NCI-H1436 (cell line): ENCODE measurements at regions not wholly inside any gene's neighbourhood (a gene's known extent, or its start where the extent isn't known, plus 50 kb on each side); places are given as distances from the start of the nearest gene placed in this dataset.

Experiments used
- DNase-seq: peaks from one replicate; lab custom pipeline; 2025; lab: John Stamatoyannopoulos, UW

- DNase-seq: no peak
Measured at GRCh38 chr4:135225551-135225950, 1024.0 kb upstream of the PABPC4L start.

DNA sequence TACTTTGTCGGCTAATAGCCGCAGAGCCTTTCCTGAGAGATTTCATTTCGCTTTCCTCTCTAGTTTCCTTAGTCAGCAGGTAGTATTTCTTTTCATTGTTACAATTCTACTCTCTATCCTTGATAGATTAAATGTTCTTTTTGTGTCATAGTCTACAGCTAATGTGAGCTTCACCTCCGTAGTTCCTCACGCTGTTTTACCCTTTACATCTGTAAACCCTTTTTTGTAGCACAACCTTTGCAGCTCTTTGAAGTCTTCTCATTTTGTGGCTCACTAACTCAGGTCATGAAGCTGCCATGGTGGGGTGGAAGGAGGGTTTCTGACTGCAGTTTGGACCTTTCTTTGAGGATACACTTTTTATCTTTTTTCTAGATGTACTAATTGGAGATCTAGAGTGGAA lies 1008.8 kb upstream of the PABPC4L start:
- no peak for DNase-seq

DNA sequence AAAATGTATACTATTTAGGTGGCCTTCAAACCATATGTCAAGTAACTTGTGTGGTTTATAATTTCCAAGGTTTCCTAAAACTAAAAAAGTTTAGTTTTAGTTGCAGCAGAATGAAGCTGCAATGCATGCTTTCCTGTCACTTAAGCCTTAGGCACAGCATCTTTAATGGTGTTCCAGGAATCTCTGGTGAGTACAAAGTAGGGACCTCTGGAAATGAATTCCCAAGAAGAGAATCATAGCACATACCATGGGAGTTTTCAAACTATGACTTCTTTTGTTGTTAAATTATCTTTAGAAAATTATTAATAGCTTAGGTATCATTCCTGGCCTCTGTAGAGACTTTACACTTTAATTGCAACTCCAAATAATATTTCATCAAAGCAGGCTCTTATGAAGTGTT lies 1005.9 kb upstream of the PABPC4L start:
- no peak for DNase-seq

GRCh38 chr4:135204311-135204710 lies 1002.7 kb upstream of the PABPC4L start:
- no peak for DNase-seq

DNA sequence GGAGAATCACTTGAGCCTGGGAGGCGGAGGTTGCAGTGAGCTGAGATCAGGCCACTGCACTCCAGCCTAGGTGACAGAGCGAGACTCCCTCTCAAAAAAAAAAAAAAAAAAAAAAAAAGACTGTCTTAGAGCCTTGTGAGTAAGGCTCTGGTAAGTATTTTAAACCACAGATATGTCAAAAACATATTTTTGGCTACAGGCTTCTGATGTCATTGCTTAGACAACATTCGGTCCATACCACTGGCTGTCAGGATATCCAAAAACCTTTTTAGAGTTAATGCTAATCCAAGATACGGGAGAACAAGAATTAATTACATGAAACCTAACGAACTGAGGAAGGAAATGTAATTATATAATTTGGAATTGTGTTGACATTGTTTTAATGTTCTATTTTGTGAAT lies 999.5 kb upstream of the PABPC4L start:
- no peak for DNase-seq

- DNase-seq: no peak
Measured at GRCh38 chr4:135197641-135198040, 996.1 kb upstream of the PABPC4L start.

GRCh38 chr4:135194477-135194876 lies 992.9 kb upstream of the PABPC4L start:
- DNase-seq: no peak

DNA sequence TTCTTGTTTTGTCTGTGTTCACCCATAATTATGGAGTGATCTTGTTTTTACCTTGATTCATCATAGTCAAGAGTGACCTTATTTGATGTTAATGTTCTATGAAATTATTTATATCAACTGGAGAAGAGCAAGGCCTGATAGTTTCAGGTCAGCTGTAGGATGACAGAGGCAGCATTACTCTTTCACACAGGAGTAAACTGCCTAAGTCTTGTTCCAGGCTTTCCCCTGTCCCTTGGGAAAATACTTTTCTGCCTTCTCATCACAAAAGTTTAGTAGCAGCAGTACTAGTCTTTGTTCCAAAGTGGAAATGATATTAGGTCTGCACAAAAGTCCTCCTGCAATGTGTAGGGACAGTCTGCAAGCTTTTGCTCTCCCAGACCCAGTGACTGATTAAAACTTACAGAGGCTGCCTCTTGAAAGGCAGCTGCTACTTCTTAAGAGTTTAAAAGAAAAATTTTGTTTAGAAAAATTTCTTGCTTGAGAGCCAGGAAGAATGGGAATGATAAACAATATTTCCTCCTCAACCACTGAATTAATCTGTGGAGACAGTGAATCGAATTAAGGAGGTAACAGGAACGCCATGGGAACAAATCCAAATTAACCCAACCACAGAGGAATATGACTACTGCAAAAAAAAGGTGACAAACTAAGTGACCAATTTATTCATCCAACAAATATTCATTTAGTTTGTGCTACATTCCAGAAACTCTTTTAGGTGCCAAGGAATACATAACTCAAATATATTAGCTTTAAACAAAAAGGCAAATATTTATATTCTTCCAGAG lies 991.4 kb upstream of the PABPC4L start:
- no peak for DNase-seq

GRCh38 chr4:135191596-135191995 lies 990.0 kb upstream of the PABPC4L start:
- no peak for DNase-seq

DNA sequence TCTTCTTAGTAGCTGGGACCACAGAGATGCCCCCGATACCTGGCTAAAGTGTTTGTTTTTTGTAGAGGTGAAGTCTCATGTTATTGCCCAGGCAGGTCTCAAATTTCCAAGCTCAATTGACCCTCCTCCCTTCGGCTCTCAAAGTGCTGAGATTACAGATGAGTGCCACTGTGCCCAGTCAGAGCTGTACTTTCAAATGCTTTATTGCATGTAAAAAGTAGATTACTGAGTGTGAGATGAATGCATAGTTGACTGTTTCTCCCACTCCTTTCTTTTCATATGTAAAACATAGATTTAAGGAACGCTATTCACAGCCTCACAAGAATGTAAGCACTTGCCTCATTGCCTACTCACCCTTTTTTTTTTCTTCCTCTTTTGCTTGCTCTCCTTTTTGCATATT lies 984.4 kb upstream of the PABPC4L start:
- no peak for DNase-seq

DNA sequence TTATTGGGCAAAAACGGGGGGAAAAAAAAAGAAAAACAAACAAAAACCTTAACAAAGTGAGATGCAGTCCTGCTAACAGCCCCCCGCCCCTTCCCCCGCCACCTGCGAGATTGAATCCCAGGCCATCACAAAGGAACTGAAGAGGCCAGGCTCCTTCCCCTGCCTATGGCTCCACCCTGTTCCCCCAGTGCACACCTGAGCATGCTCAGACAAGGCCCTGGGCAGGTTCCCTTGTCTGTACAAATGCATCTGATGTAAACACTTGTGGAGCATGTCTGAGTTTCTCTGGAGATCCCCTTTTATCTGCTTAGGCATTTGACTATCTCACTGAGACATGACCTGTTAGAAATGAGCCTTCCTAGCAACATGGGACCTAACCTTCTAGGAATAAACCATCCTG lies 983.7 kb upstream of the PABPC4L start:
- no peak for DNase-seq

DNA sequence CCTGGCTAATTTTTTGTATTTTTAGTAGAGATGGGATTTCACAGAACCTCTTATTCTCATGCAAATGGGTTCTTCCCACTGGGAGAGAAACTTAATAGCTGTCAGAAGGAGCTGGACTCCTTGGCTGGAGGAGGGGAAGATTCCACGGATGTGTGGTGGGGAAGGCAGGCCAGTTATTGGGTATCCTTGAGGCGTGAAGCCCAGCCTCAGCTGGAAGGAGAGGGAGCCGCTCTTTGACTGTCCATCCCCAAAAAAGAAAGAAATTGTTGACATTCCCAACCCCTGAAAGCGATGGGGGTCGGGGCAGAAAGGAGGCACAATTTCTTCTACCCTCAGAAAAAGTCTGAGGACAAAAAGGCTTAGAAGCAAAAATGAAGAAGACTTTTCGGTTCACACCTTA lies 983.1 kb upstream of the PABPC4L start:
- no peak for DNase-seq

GRCh38 chr4:135177321-135177720 lies 975.7 kb upstream of the PABPC4L start:
- no peak for DNase-seq

DNA sequence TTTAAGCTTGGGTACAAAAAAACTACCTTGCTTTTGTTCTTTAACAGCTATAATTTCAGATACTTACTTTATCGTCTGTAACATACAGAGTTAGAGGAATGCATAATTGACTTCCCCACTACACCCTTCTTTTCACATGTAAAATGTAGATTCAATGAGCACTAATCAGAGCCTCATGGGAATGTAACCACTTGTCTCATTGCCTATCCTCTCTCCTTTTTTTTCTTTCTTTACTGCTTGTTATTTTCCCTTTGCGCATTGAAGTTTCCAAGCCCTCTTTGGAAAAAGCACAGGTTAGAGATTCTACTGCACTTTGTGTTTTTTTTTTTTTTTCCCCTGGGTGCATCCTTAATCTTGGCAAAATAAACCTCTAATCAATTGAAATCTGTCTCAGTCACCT lies 965.1 kb upstream of the PABPC4L start:
- no peak for DNase-seq

GRCh38 chr4:135164601-135165000 lies 963.0 kb upstream of the PABPC4L start:
- DNase-seq: no peak

DNA sequence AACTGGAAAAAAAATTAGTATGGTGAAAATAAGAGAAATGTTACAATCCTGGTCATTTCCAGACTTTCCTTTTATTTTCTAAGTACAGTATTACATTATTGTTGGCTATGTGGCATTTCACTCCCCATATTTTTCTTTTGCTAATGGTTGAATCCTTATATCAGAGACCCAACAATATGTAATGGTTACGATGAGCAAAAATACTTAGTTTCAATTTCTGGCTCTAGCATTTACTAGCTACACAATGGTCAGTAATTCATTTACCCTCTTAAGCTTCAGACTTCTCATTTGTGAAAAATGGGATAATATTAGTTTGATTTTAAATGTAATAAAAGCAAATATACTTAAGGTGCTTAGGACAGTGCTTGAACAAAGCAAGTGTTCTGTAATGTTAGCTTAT lies 942.9 kb upstream of the PABPC4L start:
- DNase-seq: no peak

DNA sequence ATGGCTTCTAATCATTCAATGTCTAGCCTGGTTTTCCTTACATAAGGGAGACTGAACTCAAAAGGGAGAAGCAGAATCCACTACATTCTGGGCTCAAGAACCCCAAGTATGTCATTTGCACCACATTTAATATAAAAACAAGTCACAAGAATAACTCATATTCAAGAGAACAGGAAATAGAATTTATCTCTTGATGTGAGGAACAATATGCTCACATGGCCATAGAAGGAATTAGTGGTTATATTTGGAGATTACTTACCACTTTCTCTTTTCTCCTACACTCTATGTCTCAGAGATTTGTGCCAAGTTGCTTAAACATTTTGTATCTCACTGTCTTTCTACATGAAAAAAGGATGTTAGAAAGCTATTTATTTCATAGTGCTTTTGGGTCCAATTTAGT lies 922.6 kb upstream of the PABPC4L start:
- DNase-seq: no peak

- no peak for DNase-seq
Measured at GRCh38 chr4:135123632-135124031, 922.0 kb upstream of the PABPC4L start.

- no peak for DNase-seq
Measured at GRCh38 chr4:135122457-135122856, 920.9 kb upstream of the PABPC4L start.

- no peak for DNase-seq
Measured at GRCh38 chr4:135120195-135120594, 918.6 kb upstream of the PABPC4L start.

DNA sequence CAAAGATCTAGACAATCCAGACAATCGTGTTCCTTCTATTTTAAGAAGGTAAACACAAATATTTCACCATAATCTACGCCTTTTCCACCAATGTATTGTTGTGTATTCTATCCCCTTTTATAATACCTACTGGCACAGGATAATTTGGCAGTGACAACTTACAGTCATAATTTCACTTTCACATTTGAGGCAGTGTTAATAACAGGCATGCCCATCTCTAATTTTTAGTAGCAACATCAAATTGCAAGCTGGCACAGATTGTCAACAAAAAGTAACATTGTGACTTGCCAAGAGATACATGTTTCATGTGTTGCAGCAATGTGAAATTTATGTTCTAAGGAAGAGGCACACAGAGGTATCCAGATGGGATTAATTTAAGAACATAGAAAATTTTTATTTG lies 912.5 kb upstream of the PABPC4L start:
- DNase-seq: no peak

DNA sequence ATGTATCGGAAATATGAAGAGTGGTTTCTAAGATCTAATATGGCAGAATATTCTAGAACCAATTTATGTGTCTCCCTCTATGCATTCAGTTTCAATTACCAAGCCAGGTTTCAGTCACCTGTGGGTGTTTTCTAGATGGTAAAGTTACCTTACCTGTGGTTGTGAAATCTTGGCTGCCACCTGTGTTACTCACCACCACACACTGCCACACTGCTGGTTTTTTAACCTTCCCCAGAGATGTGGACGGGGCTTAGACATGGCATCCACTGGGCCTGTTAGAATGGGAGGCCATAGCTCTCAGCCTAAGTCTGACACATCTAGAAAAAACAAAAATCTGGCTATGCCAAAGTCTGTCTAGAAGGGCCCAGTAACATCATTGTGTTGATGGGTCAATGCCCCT lies 896.5 kb upstream of the PABPC4L start:
- DNase-seq: no peak

DNA sequence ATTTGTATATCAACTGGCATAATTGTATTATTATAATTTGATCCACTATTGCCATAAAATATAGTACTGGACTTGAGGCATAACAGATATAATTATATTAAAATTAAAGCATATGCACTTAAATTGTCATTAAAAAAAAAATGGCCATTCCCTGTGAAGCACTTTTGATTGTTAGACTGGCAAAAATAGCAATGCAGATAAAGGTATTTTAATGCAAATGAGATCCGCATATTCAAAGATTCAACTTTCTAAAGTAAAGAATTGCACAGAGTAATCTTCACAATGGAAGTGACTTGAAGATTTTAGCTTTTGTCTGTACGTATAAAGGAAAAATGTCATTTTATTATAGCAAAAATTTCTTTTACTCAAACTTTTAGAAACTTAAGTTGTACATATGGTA lies 871.8 kb upstream of the PABPC4L start:
- DNase-seq: no peak

- no peak for DNase-seq
Measured at GRCh38 chr4:135072553-135072952, 871.0 kb upstream of the PABPC4L start.
